ENCODE measurements at regions not wholly inside any gene's neighbourhood (a gene's known extent, or its start where the extent isn't known, plus 50 kb on each side); places are given as distances from the start of the nearest gene placed in this dataset.

DNA sequence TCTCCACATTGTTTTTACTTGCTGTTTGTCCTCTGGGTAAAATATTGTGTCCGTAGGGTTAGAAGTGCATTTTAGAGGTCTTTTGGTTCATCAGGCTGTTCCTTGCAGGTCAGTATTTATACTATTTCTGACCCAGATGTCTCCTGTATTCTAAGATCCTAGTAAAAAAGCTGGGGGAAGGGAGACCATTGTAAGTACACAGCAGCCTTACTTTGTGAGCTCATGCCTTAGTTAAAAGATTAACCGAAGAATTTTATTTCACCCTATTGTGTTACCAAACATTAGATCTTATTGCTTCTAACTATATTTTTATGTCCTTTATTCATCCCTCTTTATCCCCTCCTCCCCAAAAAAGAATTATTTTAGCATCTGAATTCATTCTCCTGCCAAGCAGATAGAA, 444.1 kb upstream of the RBFOX1 start (continued):
- TF ChIP-seq, protein P1, sequence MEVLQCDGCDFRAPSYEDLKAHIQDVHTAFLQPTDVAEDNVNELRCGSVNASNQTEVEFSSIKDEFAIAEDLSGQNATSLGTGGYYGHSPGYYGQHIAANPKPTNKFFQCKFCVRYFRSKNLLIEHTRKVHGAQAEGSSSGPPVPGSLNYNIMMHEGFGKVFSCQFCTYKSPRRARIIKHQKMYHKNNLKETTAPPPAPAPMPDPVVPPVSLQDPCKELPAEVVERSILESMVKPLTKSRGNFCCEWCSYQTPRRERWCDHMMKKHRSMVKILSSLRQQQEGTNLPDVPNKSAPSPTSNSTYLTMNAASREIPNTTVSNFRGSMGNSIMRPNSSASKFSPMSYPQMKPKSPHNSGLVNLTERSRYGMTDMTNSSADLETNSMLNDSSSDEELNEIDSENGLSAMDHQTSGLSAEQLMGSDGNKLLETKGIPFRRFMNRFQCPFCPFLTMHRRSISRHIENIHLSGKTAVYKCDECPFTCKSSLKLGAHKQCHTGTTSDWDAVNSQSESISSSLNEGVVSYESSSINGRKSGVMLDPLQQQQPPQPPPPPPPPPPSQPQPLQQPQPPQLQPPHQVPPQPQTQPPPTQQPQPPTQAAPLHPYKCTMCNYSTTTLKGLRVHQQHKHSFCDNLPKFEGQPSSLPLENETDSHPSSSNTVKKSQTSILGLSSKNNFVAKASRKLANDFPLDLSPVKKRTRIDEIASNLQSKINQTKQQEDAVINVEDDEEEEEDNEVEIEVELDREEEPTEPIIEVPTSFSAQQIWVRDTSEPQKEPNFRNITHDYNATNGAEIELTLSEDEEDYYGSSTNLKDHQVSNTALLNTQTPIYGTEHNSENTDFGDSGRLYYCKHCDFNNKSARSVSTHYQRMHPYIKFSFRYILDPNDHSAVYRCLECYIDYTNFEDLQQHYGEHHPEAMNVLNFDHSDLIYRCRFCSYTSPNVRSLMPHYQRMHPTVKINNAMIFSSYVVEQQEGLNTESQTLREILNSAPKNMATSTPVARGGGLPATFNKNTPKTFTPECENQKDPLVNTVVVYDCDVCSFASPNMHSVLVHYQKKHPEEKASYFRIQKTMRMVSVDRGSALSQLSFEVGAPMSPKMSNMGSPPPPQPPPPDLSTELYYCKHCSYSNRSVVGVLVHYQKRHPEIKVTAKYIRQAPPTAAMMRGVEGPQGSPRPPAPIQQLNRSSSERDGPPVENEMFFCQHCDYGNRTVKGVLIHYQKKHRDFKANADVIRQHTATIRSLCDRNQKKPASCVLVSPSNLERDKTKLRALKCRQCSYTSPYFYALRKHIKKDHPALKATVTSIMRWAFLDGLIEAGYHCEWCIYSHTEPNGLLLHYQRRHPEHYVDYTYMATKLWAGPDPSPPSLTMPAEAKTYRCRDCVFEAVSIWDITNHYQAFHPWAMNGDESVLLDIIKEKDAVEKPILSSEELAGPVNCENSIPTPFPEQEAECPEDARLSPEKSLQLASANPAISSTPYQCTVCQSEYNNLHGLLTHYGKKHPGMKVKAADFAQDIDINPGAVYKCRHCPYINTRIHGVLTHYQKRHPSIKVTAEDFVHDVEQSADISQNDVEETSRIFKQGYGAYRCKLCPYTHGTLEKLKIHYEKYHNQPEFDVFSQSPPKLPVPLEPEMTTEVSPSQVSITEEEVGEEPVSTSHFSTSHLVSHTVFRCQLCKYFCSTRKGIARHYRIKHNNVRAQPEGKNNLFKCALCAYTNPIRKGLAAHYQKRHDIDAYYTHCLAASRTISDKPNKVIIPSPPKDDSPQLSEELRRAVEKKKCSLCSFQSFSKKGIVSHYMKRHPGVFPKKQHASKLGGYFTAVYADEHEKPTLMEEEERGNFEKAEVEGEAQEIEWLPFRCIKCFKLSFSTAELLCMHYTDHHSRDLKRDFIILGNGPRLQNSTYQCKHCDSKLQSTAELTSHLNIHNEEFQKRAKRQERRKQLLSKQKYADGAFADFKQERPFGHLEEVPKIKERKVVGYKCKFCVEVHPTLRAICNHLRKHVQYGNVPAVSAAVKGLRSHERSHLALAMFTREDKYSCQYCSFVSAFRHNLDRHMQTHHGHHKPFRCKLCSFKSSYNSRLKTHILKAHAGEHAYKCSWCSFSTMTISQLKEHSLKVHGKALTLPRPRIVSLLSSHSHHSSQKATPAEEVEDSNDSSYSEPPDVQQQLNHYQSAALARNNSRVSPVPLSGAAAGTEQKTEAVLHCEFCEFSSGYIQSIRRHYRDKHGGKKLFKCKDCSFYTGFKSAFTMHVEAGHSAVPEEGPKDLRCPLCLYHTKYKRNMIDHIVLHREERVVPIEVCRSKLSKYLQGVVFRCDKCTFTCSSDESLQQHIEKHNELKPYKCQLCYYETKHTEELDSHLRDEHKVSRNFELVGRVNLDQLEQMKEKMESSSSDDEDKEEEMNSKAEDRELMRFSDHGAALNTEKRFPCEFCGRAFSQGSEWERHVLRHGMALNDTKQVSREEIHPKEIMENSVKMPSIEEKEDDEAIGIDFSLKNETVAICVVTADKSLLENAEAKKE (CRISPR knock-in tag; IDR thresholded peaks at IDR 0.05): no peak
- no peak for TF ChIP-seq POLR2AphosphoS5 (IDR thresholded peaks at IDR 0.05; ENCODE audit: low read depth)

DNA sequence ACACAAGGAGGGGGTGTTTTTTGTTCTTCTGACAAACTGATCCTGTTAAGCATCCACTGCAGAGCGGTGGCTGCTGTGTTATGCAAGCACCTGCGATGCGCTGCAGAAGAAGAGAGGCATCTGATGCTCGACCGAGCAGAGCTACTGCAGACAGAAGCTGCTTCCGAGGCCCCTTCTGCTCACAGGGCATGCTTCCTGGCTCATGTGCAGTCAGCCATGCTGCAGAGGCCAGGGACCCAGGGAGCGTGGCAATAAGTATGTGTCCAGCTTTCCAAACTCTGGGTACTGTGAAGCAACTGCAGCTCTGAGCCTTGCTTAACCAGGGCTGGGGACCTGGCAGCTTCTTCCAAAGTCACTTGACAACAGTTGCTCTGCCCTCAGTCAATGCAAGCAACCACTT, 448.6 kb upstream of the RBFOX1 start:
- Histone ChIP-seq H3K4me3 (no peak overlapping the region), H4K20me1 (replicated peaks; ENCODE audit: insufficient read depth) (no peaks in the 10 kb centered on the region), H3K4me1 (ENCODE audit: insufficient read depth) (no peaks in the 10 kb centered on the region), H3K4me2 (no peak overlapping the region), H3K27ac (ENCODE audit: low read depth) (no peak overlapping the region), H3F3A (replicated peaks; ENCODE audit: low read depth) (no peaks in the 10 kb centered on the region), H2AFZ (no peak overlapping the region), H3K9me2 (ENCODE audit: insufficient read depth) (no peaks in the 10 kb centered on the region), H3K36me3 (ENCODE audit: insufficient read depth) (0 out of 2 replicates have a peak, but pooled peaks cover 5% of the 10 kb centered on the region), H3K79me2 (replicated peaks; ENCODE audit: insufficient read depth) (no peaks in the 10 kb centered on the region), H3K27me3 (ENCODE audit: insufficient read depth) (no peaks in the 10 kb centered on the region)
- Mint-ChIP-seq H3K27me3 (ENCODE audit: insufficient read depth, low read depth, poor library complexity) (no peaks in the 10 kb centered on the region), H3K4me1 (no peaks in the 10 kb centered on the region), H3K27ac (no peak overlapping the region), H3K4me3 (no peak overlapping the region), H3K9me3 (peaks cover 79% of the 10 kb centered on the region), H3K36me3 (ENCODE audit: low read depth) (peaks cover 3% of the 10 kb centered on the region; the same call in 2 of the 3 replicates)
- DNase-seq (ENCODE audit: low spot score) (no peak), ATAC-seq (no peak)
- TF ChIP-seq, protein P2, sequence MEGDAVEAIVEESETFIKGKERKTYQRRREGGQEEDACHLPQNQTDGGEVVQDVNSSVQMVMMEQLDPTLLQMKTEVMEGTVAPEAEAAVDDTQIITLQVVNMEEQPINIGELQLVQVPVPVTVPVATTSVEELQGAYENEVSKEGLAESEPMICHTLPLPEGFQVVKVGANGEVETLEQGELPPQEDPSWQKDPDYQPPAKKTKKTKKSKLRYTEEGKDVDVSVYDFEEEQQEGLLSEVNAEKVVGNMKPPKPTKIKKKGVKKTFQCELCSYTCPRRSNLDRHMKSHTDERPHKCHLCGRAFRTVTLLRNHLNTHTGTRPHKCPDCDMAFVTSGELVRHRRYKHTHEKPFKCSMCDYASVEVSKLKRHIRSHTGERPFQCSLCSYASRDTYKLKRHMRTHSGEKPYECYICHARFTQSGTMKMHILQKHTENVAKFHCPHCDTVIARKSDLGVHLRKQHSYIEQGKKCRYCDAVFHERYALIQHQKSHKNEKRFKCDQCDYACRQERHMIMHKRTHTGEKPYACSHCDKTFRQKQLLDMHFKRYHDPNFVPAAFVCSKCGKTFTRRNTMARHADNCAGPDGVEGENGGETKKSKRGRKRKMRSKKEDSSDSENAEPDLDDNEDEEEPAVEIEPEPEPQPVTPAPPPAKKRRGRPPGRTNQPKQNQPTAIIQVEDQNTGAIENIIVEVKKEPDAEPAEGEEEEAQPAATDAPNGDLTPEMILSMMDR (conservative IDR thresholded peaks at IDR 0.05; ENCODE audit: low read depth in 2 of 2): no peak
- no peak for TF ChIP-seq POLR2AphosphoS5 (IDR thresholded peaks at IDR 0.05; ENCODE audit: low read depth)
- TF ChIP-seq, protein P3, sequence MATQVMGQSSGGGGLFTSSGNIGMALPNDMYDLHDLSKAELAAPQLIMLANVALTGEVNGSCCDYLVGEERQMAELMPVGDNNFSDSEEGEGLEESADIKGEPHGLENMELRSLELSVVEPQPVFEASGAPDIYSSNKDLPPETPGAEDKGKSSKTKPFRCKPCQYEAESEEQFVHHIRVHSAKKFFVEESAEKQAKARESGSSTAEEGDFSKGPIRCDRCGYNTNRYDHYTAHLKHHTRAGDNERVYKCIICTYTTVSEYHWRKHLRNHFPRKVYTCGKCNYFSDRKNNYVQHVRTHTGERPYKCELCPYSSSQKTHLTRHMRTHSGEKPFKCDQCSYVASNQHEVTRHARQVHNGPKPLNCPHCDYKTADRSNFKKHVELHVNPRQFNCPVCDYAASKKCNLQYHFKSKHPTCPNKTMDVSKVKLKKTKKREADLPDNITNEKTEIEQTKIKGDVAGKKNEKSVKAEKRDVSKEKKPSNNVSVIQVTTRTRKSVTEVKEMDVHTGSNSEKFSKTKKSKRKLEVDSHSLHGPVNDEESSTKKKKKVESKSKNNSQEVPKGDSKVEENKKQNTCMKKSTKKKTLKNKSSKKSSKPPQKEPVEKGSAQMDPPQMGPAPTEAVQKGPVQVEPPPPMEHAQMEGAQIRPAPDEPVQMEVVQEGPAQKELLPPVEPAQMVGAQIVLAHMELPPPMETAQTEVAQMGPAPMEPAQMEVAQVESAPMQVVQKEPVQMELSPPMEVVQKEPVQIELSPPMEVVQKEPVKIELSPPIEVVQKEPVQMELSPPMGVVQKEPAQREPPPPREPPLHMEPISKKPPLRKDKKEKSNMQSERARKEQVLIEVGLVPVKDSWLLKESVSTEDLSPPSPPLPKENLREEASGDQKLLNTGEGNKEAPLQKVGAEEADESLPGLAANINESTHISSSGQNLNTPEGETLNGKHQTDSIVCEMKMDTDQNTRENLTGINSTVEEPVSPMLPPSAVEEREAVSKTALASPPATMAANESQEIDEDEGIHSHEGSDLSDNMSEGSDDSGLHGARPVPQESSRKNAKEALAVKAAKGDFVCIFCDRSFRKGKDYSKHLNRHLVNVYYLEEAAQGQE (IDR thresholded peaks at IDR 0.05; ENCODE audit: unreplicated experiment): no peak
